ENCODE measurements at regions not wholly inside any gene's neighbourhood (a gene's known extent, or its start where the extent isn't known, plus 50 kb on each side); places are given as distances from the start of the nearest gene placed in this dataset.

GRCh38 chr10:118835682-118836326, 81.0 kb upstream of the CACUL1 start:
- DNase-seq: no peak

DNA sequence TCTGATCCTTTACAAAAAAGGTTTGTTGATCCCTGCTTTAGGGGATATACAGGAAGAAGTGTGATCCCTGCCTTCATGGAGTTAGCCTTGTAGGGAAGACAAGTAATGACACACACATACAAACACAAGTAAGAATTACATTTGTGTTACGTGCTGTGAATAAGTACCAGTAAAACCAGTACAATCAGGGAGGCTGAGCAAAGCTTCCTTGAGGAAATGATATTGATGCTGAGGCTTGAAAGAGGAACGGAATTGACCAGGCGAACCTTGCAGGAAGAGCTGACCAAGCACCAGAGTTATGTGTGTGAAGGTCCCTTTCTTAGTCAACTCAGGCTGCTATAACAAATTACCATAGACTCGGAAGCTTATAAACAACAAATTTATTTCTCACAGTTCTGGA, 83.6 kb upstream of the CACUL1 start:
- DNase-seq: no peak

DNA sequence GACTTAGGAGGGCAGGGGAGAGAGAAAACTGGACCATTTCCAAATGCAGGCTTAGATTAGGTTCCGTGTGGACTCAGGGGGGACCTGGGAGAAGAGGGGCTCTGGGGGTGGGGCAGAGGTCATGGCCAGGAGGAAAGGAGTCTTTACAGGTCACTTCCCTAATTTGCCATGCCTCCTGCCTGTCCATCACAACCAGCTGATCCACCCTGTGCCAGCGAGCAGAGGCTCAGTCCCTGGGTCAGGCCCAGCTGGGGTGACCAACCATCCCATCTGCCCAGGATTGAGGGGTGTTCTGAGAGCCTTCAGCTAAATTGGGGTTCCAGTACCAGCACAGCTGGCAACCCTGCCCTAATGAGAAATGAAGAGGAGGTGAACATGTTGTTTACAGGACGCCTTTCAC, 84.6 kb upstream of the CACUL1 start:
- DNase-seq: no peak

DNA sequence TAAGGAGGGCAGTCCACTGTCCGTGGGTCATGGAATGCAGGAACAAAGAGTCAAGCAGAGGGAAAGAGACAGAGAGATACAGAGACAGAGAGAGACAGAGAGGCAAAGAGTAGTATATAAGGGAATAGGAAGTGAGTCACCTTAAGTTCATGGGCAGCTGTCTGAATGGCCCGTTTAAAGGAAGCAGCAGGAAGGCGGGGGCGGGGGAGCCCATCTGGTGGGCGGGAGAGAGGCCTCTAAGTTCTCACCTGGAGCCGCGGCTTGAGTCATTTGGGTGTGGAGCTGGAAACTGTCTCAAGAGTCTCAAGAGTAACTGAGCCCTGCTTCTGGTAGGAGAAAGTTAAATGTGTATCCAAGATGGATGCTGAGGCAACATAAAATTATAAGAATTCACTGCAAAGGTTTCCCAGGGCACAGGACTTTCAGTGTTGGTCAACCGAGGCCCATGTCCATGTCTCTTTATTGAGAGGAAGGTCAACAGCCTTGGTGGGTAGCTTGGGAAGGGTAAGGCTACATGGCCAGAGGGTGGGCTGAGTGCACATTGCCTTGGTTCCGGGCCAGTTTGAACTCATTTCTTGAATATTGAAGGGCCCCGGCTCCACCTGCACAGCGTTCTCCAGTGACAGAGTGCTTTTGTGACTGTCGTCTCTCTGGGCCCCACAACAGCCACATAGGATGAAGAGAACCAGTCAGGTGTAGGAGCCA, 85.5 kb upstream of the CACUL1 start:
- no peak for DNase-seq

DNA sequence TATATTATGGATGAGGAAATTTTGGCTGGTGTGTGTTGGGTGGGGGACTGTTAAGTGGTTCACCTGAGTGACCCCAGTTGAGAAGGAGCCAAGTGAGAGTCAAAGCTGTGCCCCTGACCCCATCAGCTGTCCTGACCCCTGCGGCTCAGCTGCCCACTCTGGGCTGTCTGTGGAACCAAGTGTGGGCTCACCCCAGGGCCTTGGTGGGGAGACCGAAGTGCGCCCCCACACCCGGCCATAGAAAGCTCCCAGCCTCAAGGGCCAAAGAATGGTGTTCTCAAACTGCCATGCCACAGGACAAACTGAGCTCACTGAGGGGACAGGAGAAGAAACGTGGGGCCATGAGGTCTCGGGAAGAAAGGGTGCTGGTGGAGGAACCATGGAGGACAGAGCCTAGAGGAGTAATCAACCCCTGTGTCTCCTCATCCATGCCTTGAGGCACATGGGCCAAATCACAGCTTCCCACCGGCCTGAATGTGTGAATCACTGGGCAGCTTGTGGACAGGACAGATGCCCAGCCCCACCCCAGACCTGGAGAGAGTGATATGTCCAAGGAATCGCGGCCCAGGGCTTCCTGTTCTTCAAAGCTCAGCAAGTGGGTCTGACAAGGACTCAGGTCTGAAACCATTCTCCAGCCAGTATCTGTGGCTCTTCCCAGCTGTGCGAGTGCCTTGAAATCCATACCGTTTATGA, 86.2 kb upstream of the CACUL1 start:
- DNase-seq: no peak

DNA sequence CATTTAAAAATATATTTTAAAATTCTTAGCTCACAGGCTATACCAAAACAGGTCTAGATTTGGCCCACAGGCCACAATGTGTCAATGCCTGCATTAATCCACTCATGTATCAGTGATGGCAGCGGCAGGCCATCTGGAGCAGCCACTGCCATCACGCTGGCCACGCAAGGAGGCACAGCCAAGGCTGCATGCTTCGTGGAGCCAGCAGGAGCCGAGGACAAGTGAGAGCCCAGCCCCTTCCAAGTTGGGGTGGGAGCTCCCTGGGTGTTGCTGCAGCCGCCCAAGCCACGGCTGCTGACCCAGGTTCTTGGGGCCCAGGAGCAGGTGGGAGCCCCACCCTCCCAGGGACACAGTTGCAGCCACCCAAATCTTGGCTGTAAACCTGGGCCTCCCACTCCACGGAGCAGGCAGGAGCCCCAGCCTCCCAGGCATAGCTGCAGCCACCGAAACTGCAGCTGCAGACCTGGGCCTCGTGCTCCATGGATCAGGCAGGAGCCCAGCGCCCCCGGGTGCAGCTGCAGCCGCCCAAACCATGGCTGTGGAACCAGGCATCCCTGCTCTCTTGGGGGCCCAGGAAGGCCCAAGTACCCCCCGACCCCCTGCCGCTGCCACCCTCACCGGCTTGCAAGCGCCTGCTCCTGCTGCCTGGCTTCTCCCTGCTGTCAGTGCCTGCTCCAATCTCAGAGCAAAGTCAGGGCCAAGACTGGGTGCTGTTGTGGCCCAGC, 87.3 kb upstream of the CACUL1 start:
- no peak for DNase-seq

GRCh38 chr10:118842843-118843624, 88.3 kb upstream of the CACUL1 start:
- DNase-seq: no peak

DNA sequence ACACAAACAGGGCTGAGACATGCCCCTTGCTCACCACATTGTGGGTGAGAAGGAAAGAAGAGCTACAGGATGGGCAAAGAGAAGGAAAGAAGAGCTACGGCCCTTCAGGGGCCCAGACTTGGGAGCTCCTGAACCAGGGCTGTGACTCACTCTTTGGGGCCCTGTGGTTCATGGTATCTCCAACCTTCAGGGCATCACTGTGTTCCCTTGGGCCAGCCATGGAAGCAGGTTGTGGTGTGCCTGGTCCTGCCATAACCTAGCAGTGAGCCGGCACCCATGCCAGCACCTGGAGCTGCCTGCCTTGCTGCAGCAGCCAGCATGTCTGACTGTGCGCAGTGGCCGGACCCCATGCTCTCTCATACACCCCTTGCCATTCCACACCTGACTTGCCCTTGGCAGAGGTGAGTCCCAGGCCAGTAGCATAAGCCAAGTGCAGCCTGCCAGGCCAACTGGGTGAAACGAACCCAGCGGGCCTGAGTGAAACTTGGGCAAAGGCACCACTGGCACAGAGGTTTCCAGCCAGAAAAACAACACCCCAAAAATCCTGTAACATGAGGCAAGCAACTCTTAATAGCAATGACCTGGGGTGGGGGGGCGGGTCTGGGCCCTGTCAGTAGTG, 89.0 kb upstream of the CACUL1 start:
- no peak for DNase-seq

DNA sequence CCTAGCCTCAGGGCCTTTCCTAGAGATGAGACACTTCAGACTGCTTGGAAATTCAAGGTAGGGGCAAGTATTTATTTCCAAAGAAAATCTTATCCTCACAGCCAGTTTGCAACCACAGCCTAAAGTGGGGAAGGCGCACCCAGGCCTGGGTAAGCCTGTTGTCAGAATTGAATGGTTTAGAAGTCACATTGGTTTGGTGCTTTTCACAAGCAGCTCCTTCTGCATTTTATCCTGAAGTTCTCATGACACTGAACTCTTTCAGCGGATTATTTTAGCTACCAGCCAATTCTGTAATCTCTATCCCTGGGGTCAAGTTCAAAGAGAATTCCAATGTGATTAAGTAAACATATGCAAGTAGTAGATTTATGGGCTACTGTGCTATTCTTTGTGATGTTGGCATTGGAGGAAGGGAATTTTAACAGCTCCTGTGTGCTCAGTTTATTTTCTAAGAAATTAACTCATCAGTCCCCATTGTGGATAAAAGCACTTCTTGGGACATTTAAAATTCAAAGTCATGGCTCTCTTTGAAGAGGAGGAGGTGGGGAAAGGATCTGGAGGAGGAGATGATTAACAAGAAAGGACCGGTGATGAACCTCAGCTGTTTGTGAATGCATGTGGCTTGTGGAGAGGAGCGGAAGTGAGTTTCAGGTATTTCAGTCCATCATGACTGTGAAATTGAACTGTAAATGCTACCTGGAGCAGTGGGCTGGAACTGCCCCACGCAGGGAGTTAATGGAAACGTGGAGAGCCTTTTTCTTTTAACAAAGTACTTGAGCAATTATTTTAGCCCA, 90.2 kb upstream of the CACUL1 start:
- no peak for DNase-seq

DNA sequence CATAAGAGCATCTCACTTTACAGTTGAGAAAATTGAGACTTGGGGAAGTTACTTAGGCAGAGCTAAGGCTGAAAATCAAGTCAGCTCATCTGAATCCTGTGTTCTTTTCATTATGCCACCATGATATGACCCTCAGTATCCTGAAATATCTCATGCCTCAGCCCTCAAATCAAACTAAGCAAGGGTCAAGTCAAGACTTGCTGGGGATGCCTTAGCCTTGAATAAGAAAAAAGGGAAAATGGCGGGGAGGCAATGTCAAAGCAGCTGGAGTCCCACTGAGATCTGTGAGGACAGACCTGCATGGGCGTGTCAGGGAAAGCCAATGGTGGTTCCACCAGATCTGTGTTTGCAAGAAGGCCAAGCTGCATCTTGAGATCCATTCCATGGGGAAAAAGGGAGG, 91.0 kb upstream of the CACUL1 start:
- no peak for DNase-seq

- peak; percentile 26 for DNase-seq
These were observed 95.8 kb upstream of the CACUL1 start for GRCh38 chr10:118850418-118851061.

GRCh38 chr10:118851062-118852035, 96.6 kb upstream of the CACUL1 start:
- no peak for DNase-seq

- DNase-seq: no peak
These were observed 99.1 kb upstream of the CACUL1 start for GRCh38 chr10:118853916-118854315.

- DNase-seq: no peak
These were observed 101.3 kb upstream of the CACUL1 start for GRCh38 chr10:118856106-118856505.

DNA sequence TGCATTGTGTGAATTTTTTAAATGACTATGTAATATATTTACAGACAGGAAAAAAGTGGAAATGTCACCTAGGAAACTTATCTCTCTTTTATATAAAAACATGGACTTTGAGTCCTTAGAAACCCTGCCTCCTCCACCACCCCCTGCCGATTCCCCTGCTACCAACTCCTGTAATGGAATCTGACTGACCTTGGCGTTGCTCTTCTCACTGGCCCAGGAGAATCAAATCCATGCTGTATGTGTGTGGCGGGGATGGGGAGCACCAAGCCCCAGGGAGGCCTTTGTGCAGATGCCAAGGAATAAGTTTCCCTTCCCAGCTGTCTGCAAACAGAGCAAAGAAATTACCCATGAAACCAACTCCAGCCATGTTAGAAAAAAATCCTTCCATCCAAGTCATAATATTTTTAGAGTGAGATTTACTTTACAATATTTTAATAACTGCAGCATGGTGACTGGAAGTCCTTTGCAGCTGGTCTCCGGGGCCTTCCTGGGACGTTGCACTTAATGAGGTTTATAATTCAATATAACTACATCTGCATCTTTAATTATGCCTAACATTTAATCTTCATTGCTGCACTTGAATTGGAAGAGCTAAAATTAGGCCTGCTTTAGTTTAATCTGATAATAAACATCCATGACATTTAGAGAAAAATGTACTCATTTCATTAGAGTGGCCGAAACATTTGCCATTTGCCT, 111.4 kb upstream of the CACUL1 start:
- DNase-seq: no peak

DNA sequence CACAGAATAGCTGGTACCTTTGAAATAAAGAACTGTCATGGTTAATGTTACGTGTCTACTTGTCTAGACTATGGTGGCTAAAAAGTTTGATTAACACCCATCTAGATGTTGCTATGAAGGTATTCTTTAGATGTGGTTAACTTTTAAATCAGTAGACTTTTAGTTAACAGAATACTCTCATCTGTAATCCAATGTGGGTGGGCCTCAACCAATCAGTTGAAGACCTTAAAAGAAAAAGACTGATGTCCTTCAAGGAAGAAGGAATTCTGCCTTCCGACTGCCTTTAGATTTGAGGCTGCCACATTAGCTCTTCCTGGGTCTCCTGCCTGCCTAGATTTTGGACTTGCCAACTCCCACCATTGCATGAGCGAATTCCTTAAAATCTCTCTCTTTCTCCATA, 113.0 kb upstream of the CACUL1 start:
- no peak for DNase-seq

DNA sequence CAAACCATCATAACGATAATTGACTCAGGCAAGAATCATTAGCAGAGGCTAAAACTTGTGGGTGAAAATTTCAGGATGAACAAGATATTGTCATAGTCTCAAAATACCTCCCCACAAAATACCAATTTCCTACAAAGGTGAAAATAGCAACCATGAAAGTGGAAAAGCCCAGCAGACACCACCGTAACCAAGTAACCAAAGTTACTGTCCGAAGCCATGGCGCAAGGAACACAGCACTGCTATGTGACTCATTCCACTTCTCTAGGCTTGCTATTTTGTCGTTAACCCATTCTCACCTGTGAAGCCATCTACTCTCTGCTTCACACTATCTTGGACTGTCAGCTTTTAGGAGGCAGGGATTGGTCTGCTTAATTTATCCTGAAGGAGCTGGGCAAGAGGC, 113.8 kb upstream of the CACUL1 start:
- no peak for DNase-seq

GRCh38 chr10:118870467-118871243, 115.9 kb upstream of the CACUL1 start:
- DNase-seq: peak; percentile 64

Measured in fibroblast of skin of back (primary cell).